Peyer's patch (tissue), 4 donors: ENCODE measurements at regions not wholly inside any gene's neighbourhood (a gene's known extent, or its start where the extent isn't known, plus 50 kb on each side); places are given as distances from the start of the nearest gene placed in this dataset.

Experiments
- POLR2A ChIP-seq, 2 donors: fragments of 450-650 bp; IDR thresholded peaks; one replicate each; pipeline ENCODE4 v1.5.1; 2017; ENCODE audit warnings: antibody characterized with exemption in 2 of 2, mild to moderate bottlenecking in 2 of 2, moderate library complexity in 2 of 2
- TF ChIP-seq, protein P1 (sequence below), 6 experiments: fragments of 450-650 bp in 4 of 6; fragments of 200-600 bp in 2 of 6; sonication (generic) in 1 of 6; IDR thresholded peaks; one replicate each; pipeline ENCODE4 v1.5.1; 2017 to 2019; ENCODE audit warnings: antibody characterized with exemption in 6 of 6, mild to moderate bottlenecking in 3 of 6, moderate library complexity in 1 of 6

DNA sequence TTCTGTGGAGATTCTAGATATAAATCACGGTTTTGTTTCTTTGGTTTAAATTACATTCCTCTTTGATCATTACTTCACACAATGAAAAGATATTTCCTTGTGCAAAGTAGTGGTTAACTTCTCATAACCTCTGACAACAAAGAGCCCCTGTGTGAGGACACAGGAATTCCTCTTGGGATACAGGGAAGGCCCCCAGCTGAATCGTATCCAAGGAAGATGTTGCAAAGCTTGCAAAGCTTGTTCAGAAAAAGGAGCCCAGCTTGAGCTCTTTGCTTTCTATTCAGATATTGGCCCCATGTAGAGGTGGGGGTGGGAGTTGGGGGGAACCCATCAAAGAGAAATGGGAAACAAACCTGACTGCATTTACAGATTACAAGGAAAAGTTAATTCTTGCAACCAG lies 145.7 kb downstream of the RELL1 start:
- TF ChIP-seq POLR2A (IDR thresholded peaks at IDR 0.05): no peak
- TF ChIP-seq, protein P1, sequence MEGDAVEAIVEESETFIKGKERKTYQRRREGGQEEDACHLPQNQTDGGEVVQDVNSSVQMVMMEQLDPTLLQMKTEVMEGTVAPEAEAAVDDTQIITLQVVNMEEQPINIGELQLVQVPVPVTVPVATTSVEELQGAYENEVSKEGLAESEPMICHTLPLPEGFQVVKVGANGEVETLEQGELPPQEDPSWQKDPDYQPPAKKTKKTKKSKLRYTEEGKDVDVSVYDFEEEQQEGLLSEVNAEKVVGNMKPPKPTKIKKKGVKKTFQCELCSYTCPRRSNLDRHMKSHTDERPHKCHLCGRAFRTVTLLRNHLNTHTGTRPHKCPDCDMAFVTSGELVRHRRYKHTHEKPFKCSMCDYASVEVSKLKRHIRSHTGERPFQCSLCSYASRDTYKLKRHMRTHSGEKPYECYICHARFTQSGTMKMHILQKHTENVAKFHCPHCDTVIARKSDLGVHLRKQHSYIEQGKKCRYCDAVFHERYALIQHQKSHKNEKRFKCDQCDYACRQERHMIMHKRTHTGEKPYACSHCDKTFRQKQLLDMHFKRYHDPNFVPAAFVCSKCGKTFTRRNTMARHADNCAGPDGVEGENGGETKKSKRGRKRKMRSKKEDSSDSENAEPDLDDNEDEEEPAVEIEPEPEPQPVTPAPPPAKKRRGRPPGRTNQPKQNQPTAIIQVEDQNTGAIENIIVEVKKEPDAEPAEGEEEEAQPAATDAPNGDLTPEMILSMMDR (IDR thresholded peaks at IDR 0.05): no peak
